ENCODE measurements at regions not wholly inside any gene's neighbourhood (a gene's known extent, or its start where the extent isn't known, plus 50 kb on each side); places are given as distances from the start of the nearest gene placed in this dataset.
"Not testable (repeated sequence)": the region's sequence is repeated elsewhere in the genome, so short reads cannot be mapped to it uniquely, and the experiment has no call there.

- H3K27ac ChIP-seq (ENCODE audit: control insufficient read depth, insufficient read depth, low read length) = no peak overlapping the region
- dilution Hi-C loops (cut with MboI; ENCODE audit: extremely low pct_ligation_motif_present, low sequenced_read_pairs) = no loop called here
- no peaks in the 10 kb centered on the region for H3K27me3 ChIP-seq (ENCODE audit: control insufficient read depth, extremely low read depth, insufficient read depth, low read length)
- H3K4me2 ChIP-seq (ENCODE audit: control insufficient read depth, extremely low read depth, insufficient read depth, low read depth, low read length) = no peak overlapping the region
- no peak overlapping the region for H3K9ac ChIP-seq (ENCODE audit: control insufficient read depth, extremely low read depth, insufficient read depth, low read length)
- no peaks in the 10 kb centered on the region for H3K4me1 ChIP-seq (ENCODE audit: control insufficient read depth, extremely low read depth, insufficient read depth, low read length)
- no peak for DNase-seq (ENCODE audit: low read depth, low spot score)
- no peak overlapping the region for H2AFZ ChIP-seq (ENCODE audit: control insufficient read depth, low read length)
- no peak for FAIRE-seq
- H4K20me1 ChIP-seq (ENCODE audit: control insufficient read depth, extremely low read depth, insufficient read depth, low read length) = no peaks in the 10 kb centered on the region
- no peaks in the 10 kb centered on the region for H3K9me1 ChIP-seq (ENCODE audit: control insufficient read depth, extremely low read depth, insufficient read depth, low read length)
- no peaks in the 10 kb centered on the region for H3K36me3 ChIP-seq (ENCODE audit: control insufficient read depth in 2 of 2, extremely low read depth in 1 of 2, insufficient read depth in 2 of 2, low read length in 2 of 2)
- no peaks in the 10 kb centered on the region for H3K79me2 ChIP-seq (ENCODE audit: control insufficient read depth, insufficient read depth, low read length)
- TF ChIP-seq, protein P1, sequence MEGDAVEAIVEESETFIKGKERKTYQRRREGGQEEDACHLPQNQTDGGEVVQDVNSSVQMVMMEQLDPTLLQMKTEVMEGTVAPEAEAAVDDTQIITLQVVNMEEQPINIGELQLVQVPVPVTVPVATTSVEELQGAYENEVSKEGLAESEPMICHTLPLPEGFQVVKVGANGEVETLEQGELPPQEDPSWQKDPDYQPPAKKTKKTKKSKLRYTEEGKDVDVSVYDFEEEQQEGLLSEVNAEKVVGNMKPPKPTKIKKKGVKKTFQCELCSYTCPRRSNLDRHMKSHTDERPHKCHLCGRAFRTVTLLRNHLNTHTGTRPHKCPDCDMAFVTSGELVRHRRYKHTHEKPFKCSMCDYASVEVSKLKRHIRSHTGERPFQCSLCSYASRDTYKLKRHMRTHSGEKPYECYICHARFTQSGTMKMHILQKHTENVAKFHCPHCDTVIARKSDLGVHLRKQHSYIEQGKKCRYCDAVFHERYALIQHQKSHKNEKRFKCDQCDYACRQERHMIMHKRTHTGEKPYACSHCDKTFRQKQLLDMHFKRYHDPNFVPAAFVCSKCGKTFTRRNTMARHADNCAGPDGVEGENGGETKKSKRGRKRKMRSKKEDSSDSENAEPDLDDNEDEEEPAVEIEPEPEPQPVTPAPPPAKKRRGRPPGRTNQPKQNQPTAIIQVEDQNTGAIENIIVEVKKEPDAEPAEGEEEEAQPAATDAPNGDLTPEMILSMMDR (optimal IDR thresholded peaks at IDR 0.05 in 1 of 3, IDR thresholded peaks at IDR 0.05 in 1 of 3, conservative IDR thresholded peaks at IDR 0.05 in 1 of 3; ENCODE audit: extremely low read depth in 1 of 3, insufficient read depth in 2 of 3, low read length in 3 of 3) = no peak
- TF ChIP-seq EZH2 (IDR thresholded peaks at IDR 0.05; ENCODE audit: low read length) = no peak
- H3K4me3 ChIP-seq (ENCODE audit: control insufficient read depth in 2 of 3, extremely low read depth in 1 of 3, insufficient read depth in 2 of 3, low read depth in 1 of 3, low read length in 3 of 3) = no peak overlapping the region
- H3K9me3 ChIP-seq (ENCODE audit: control insufficient read depth, low read depth, low read length) = no peaks in the 10 kb centered on the region
These were observed 218.0 kb downstream of the FGFR2 start for GRCh38 chr10:121380211-121380610.

DNA sequence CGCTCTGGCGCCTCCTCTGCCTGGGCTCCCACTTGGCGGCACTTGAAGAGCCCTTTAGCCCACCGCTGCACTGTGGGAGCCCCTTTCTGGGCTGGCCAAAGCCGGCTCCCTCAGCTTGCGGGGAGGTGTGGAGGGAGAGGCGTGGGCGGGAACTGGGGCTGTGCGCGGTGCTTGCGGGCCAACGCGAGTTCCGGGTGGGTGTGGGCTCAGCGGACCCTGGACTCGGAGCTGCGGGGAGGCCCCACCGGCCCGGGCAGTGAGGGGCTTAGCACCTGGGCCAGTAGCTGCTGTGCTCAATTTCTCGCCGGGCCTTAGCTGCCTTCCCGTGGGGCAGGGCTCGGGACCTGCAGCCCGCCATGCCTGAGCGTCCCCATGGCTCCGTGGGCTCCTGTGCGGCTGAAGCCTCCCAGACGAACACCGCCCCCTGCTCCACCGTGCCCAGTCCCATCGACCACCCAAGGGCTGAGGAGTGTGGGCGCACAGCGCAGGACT lies 216.2 kb downstream of the FGFR2 start:
- dilution Hi-C loops (cut with MboI; ENCODE audit: extremely low pct_ligation_motif_present, low sequenced_read_pairs); H3K9ac ChIP-seq (ENCODE audit: control insufficient read depth, extremely low read depth, insufficient read depth, low read length); H3K4me1 ChIP-seq (ENCODE audit: control insufficient read depth, extremely low read depth, insufficient read depth, low read length); H3K79me2 ChIP-seq (ENCODE audit: control insufficient read depth, insufficient read depth, low read length); DNase-seq (ENCODE audit: low read depth, low spot score); H3K9me1 ChIP-seq (ENCODE audit: control insufficient read depth, extremely low read depth, insufficient read depth, low read length); H3K9me3 ChIP-seq (ENCODE audit: control insufficient read depth, low read depth, low read length); H3K4me3 ChIP-seq (ENCODE audit: control insufficient read depth in 2 of 3, extremely low read depth in 1 of 3, insufficient read depth in 2 of 3, low read depth in 1 of 3, low read length in 3 of 3); H3K36me3 ChIP-seq (ENCODE audit: control insufficient read depth in 2 of 2, extremely low read depth in 1 of 2, insufficient read depth in 2 of 2, low read length in 2 of 2); H3K27ac ChIP-seq (ENCODE audit: control insufficient read depth, insufficient read depth, low read length); FAIRE-seq; H3K27me3 ChIP-seq (ENCODE audit: control insufficient read depth, extremely low read depth, insufficient read depth, low read length); H3K4me2 ChIP-seq (ENCODE audit: control insufficient read depth, extremely low read depth, insufficient read depth, low read depth, low read length); H4K20me1 ChIP-seq (ENCODE audit: control insufficient read depth, extremely low read depth, insufficient read depth, low read length); H2AFZ ChIP-seq (ENCODE audit: control insufficient read depth, low read length): not testable (repeated sequence)

- FAIRE-seq (no peak), DNase-seq (ENCODE audit: low read depth, low spot score) (no peak)
- H3K36me3 ChIP-seq (ENCODE audit: control insufficient read depth in 2 of 2, extremely low read depth in 1 of 2, insufficient read depth in 2 of 2, low read length in 2 of 2) = no peaks in the 10 kb centered on the region
- no peak overlapping the region for H3K9ac ChIP-seq (ENCODE audit: control insufficient read depth, extremely low read depth, insufficient read depth, low read length)
- no peaks in the 10 kb centered on the region for H4K20me1 ChIP-seq (ENCODE audit: control insufficient read depth, extremely low read depth, insufficient read depth, low read length)
- no peaks in the 10 kb centered on the region for H3K4me1 ChIP-seq (ENCODE audit: control insufficient read depth, extremely low read depth, insufficient read depth, low read length)
- no peak overlapping the region for H2AFZ ChIP-seq (ENCODE audit: control insufficient read depth, low read length)
- no peaks in the 10 kb centered on the region for H3K9me1 ChIP-seq (ENCODE audit: control insufficient read depth, extremely low read depth, insufficient read depth, low read length)
- H3K9me3 ChIP-seq (ENCODE audit: control insufficient read depth, low read depth, low read length) = no peaks in the 10 kb centered on the region
- no peak overlapping the region for H3K4me2 ChIP-seq (ENCODE audit: control insufficient read depth, extremely low read depth, insufficient read depth, low read depth, low read length)
- dilution Hi-C loops (cut with MboI; ENCODE audit: extremely low pct_ligation_motif_present, low sequenced_read_pairs) = no loop called here
- H3K79me2 ChIP-seq (ENCODE audit: control insufficient read depth, insufficient read depth, low read length) = no peaks in the 10 kb centered on the region
- H3K27me3 ChIP-seq (ENCODE audit: control insufficient read depth, extremely low read depth, insufficient read depth, low read length) = no peaks in the 10 kb centered on the region
- TF ChIP-seq EZH2 (IDR thresholded peaks at IDR 0.05; ENCODE audit: low read length) = no peak
- TF ChIP-seq, protein P1 (optimal IDR thresholded peaks at IDR 0.05 in 1 of 3, IDR thresholded peaks at IDR 0.05 in 1 of 3, conservative IDR thresholded peaks at IDR 0.05 in 1 of 3; ENCODE audit: extremely low read depth in 1 of 3, insufficient read depth in 2 of 3, low read length in 3 of 3) = no peak
- H3K4me3 ChIP-seq (ENCODE audit: control insufficient read depth in 2 of 3, extremely low read depth in 1 of 3, insufficient read depth in 2 of 3, low read depth in 1 of 3, low read length in 3 of 3) = no peak overlapping the region
- H3K27ac ChIP-seq (ENCODE audit: control insufficient read depth, insufficient read depth, low read length) = no peak overlapping the region
These were observed 213.1 kb downstream of the FGFR2 start for GRCh38 chr10:121385136-121385535.
